Choroid plexus epithelial cell (primary cell): ENCODE measurements at regions not wholly inside any gene's neighbourhood (a gene's known extent, or its start where the extent isn't known, plus 50 kb on each side); places are given as distances from the start of the nearest gene placed in this dataset.

Experiments used
- DNase-seq: peaks from one replicate; pipeline ENCODE4 v3.0.0-alpha.2; 2010; ENCODE audit warnings: low read depth
- H3K4me3 ChIP-seq: 2 replicates; pipeline ENCODE4 v1.5.1; 2011; ENCODE audit warnings: low read depth, mild to moderate bottlenecking, control low read depth, low read length, moderate library complexity
- CTCF ChIP-seq: conservative IDR thresholded peaks from 2 replicates; pipeline ENCODE4 v1.5.1; 2011; ENCODE audit warnings: low read depth, mild to moderate bottlenecking, control low read depth, inconsistent platforms, low read length, moderate library complexity

GRCh38 chr1:186534401-186534800, 73.5 kb upstream of the PDC start:
- H3K4me3 ChIP-seq = no peak overlapping the region
- no peak for TF ChIP-seq CTCF
- no peak for DNase-seq

- no peak for DNase-seq
- no peak for TF ChIP-seq CTCF
- no peak overlapping the region for H3K4me3 ChIP-seq
These were observed 71.6 kb upstream of the PDC start for GRCh38 chr1:186532466-186532865.

GRCh38 chr1:186531561-186532165, 70.7 kb upstream of the PDC start:
- DNase-seq = peak; percentile 15
- no peak for TF ChIP-seq CTCF
- H3K4me3 ChIP-seq = no peak overlapping the region

GRCh38 chr1:186530109-186530508, 69.2 kb upstream of the PDC start:
- TF ChIP-seq CTCF = no peak
- peak; percentile 37 for DNase-seq
- H3K4me3 ChIP-seq = no peak overlapping the region

GRCh38 chr1:186519982-186520381, 59.1 kb upstream of the PDC start:
- TF ChIP-seq CTCF = no peak
- no peak overlapping the region for H3K4me3 ChIP-seq
- DNase-seq = peak; percentile 34

- no peak for TF ChIP-seq CTCF
- H3K4me3 ChIP-seq = no peak overlapping the region
- DNase-seq = no peak
These were observed 58.0 kb upstream of the PDC start for GRCh38 chr1:186518822-186519381.

- TF ChIP-seq CTCF = no peak
- no peak overlapping the region for H3K4me3 ChIP-seq
- no peak for DNase-seq
These were observed 57.5 kb upstream of the PDC start for GRCh38 chr1:186518395-186518794.
